ENCODE measurements at regions not wholly inside any gene's neighbourhood (a gene's known extent, or its start where the extent isn't known, plus 50 kb on each side); places are given as distances from the start of the nearest gene placed in this dataset.

DNA sequence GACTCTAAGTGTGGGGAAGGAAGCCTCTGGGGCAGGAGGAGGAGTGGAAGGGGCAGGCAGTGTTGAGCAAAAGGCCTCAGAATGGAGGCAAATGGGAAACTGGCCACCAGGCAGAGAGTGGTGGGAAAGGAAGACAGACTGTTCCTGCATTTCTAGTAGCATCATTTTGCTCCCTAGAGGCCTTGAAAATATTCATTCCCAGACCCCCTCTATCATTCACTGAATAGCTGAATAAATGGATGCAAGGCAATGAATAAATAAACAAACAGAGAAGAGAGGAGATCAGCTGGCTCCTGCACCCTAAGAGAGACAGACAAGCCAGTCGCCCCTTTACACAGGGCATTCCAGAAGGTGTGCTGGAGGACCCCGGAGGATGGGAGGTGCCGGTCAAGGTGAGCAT is 511.9 kb downstream of the BCOR start:
- Histone ChIP-seq H2AFZ (ENCODE audit: low read depth) (no peak overlapping the region), H3K4me2 (no peak overlapping the region), H3F3A (replicated peaks; ENCODE audit: insufficient read depth) (no peaks in the 10 kb centered on the region), H3K79me2 (ENCODE audit: insufficient read depth) (no peaks in the 10 kb centered on the region), H3K27ac (ENCODE audit: low read depth in 2 of 2, low read length in 1 of 2) (no peak overlapping the region), H3K9me2 (no peaks in the 10 kb centered on the region), H3K4me3 (ENCODE audit: low read depth in 2 of 2, low read length in 1 of 2) (no peak overlapping the region), H3K36me3 (replicated peaks in 1 of 2; ENCODE audit: control insufficient read depth in 1 of 2, insufficient read depth in 2 of 2, low read length in 1 of 2) (no peaks in the 10 kb centered on the region), H3K9me3 (no peaks in the 10 kb centered on the region), H3K9ac (no peak overlapping the region), H3K27me3 (ENCODE audit: insufficient read depth) (peaks cover 25% of the 10 kb centered on the region; the same call in 1 of the 2 replicates), H3K4me1 (ENCODE audit: control insufficient read depth in 1 of 2, insufficient read depth in 2 of 2, low read depth in 1 of 2, low read length in 1 of 2) (peaks cover 0 to 8% of the 10 kb centered on the region in 2 experiments; a peak in 1 of 4 replicates), H4K20me1 (ENCODE audit: insufficient read depth) (no peaks in the 10 kb centered on the region)
- ChIA-PET CTCF (no interaction called here), POLR2A (no interaction called here)
- WGBS (ENCODE audit: low lambda C conversion rate) = 17% methylated on average over 3 of the region's 3 CpGs
- no peak for TF ChIP-seq EP300 (IDR thresholded peaks at IDR 0.05; ENCODE audit: borderline replicate concordance in 1 of 2, low read depth in 1 of 2, low read length in 1 of 2)
- TF ChIP-seq EZH2phosphoT487 (IDR thresholded peaks at IDR 0.05; ENCODE audit: borderline replicate concordance, low read depth) = no peak
- no peak for TF ChIP-seq JUND (IDR thresholded peaks at IDR 0.05)
- TF ChIP-seq SIN3A (IDR thresholded peaks at IDR 0.05; ENCODE audit: borderline replicate concordance, low read depth, low read length) = no peak
- TF ChIP-seq MXI1 (IDR thresholded peaks at IDR 0.05; ENCODE audit: low read depth, low read length) = no peak
- no peak for TF ChIP-seq FOSL2 (IDR thresholded peaks at IDR 0.05; ENCODE audit: borderline replicate concordance, low read depth)
- no peak for DNase-seq

DNA sequence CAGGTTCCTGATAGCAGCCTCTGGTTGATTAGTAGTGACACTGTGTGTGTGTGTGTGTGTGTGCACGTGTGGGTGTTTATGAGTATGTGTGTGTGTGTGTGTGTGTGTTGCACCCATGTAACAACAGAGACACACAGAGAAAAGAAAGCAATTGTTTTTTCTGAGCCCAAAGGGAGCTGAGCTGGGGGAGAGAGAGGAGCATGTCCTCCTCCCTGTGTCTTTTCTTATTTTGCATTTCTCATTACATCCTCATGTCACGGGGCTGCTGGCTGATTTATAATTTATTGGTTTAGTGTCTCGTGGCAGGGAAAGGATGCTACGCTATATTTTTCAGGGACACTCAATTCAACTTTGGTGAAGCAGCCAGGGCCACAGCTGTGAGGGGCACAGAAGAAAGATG is 511.4 kb downstream of the BCOR start:
- 23% methylated on average over 4 of the region's 4 CpGs for WGBS (ENCODE audit: low lambda C conversion rate)
- Histone ChIP-seq H3K27ac (ENCODE audit: low read depth in 2 of 2, low read length in 1 of 2) (peak overlapping the region in 1 of 2 experiments; percentile 16; a peak in 1 of 4 replicates), H3K79me2 (ENCODE audit: insufficient read depth) (no peaks in the 10 kb centered on the region), H3K36me3 (replicated peaks in 1 of 2; ENCODE audit: control insufficient read depth in 1 of 2, insufficient read depth in 2 of 2, low read length in 1 of 2) (no peaks in the 10 kb centered on the region), H3K9me3 (no peaks in the 10 kb centered on the region), H3K4me1 (ENCODE audit: control insufficient read depth in 1 of 2, insufficient read depth in 2 of 2, low read depth in 1 of 2, low read length in 1 of 2) (peaks cover 0 to 8% of the 10 kb centered on the region in 2 experiments; a peak in 1 of 4 replicates), H3K9me2 (no peaks in the 10 kb centered on the region), H3K4me2 (no peak overlapping the region), H3K9ac (no peak overlapping the region), H3K27me3 (ENCODE audit: insufficient read depth) (peaks cover 25% of the 10 kb centered on the region; the same call in 1 of the 2 replicates), H3K4me3 (ENCODE audit: low read depth in 2 of 2, low read length in 1 of 2) (no peak overlapping the region), H2AFZ (ENCODE audit: low read depth) (no peak overlapping the region), H3F3A (replicated peaks; ENCODE audit: insufficient read depth) (no peaks in the 10 kb centered on the region), H4K20me1 (ENCODE audit: insufficient read depth) (no peaks in the 10 kb centered on the region)
- ChIA-PET POLR2A (no interaction called here), CTCF (no interaction called here)
- DNase-seq = no peak
- no peak for TF ChIP-seq NRF1 (IDR thresholded peaks at IDR 0.05; ENCODE audit: low read depth, low read length)
- TF ChIP-seq SIN3A (IDR thresholded peaks at IDR 0.05; ENCODE audit: borderline replicate concordance, low read depth, low read length) = no peak
- TF ChIP-seq FOXJ3 (CRISPR knock-in tag; IDR thresholded peaks at IDR 0.05) = 0 out of 2 replicates have a peak, but pooled peaks have one; percentile 38
- TF ChIP-seq ELF1 (IDR thresholded peaks at IDR 0.05) = no peak
- peak; percentile 20; the same call in 1 of the 2 replicates for TF ChIP-seq GATA2 (CRISPR knock-in tag; IDR thresholded peaks at IDR 0.05)
- TF ChIP-seq EZH2phosphoT487 (IDR thresholded peaks at IDR 0.05; ENCODE audit: borderline replicate concordance, low read depth) = no peak
- 0 out of 2 replicates have a peak, but pooled peaks have one; percentile 13 for TF ChIP-seq RAD21 (IDR thresholded peaks at IDR 0.05; ENCODE audit: low read length)
- TF ChIP-seq, protein P1, sequence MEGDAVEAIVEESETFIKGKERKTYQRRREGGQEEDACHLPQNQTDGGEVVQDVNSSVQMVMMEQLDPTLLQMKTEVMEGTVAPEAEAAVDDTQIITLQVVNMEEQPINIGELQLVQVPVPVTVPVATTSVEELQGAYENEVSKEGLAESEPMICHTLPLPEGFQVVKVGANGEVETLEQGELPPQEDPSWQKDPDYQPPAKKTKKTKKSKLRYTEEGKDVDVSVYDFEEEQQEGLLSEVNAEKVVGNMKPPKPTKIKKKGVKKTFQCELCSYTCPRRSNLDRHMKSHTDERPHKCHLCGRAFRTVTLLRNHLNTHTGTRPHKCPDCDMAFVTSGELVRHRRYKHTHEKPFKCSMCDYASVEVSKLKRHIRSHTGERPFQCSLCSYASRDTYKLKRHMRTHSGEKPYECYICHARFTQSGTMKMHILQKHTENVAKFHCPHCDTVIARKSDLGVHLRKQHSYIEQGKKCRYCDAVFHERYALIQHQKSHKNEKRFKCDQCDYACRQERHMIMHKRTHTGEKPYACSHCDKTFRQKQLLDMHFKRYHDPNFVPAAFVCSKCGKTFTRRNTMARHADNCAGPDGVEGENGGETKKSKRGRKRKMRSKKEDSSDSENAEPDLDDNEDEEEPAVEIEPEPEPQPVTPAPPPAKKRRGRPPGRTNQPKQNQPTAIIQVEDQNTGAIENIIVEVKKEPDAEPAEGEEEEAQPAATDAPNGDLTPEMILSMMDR (IDR thresholded peaks at IDR 0.05) = no peak
- TF ChIP-seq, protein P2, sequence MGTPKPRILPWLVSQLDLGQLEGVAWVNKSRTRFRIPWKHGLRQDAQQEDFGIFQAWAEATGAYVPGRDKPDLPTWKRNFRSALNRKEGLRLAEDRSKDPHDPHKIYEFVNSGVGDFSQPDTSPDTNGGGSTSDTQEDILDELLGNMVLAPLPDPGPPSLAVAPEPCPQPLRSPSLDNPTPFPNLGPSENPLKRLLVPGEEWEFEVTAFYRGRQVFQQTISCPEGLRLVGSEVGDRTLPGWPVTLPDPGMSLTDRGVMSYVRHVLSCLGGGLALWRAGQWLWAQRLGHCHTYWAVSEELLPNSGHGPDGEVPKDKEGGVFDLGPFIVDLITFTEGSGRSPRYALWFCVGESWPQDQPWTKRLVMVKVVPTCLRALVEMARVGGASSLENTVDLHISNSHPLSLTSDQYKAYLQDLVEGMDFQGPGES (IDR thresholded peaks at IDR 0.05; ENCODE audit: low read depth, low read length) = no peak
- no peak for TF ChIP-seq POLR2AphosphoS5 (IDR thresholded peaks at IDR 0.05; ENCODE audit: low read depth, low read length)
